ENCODE measurements at regions not wholly inside any gene's neighbourhood (a gene's known extent, or its start where the extent isn't known, plus 50 kb on each side); places are given as distances from the start of the nearest gene placed in this dataset.

DNA sequence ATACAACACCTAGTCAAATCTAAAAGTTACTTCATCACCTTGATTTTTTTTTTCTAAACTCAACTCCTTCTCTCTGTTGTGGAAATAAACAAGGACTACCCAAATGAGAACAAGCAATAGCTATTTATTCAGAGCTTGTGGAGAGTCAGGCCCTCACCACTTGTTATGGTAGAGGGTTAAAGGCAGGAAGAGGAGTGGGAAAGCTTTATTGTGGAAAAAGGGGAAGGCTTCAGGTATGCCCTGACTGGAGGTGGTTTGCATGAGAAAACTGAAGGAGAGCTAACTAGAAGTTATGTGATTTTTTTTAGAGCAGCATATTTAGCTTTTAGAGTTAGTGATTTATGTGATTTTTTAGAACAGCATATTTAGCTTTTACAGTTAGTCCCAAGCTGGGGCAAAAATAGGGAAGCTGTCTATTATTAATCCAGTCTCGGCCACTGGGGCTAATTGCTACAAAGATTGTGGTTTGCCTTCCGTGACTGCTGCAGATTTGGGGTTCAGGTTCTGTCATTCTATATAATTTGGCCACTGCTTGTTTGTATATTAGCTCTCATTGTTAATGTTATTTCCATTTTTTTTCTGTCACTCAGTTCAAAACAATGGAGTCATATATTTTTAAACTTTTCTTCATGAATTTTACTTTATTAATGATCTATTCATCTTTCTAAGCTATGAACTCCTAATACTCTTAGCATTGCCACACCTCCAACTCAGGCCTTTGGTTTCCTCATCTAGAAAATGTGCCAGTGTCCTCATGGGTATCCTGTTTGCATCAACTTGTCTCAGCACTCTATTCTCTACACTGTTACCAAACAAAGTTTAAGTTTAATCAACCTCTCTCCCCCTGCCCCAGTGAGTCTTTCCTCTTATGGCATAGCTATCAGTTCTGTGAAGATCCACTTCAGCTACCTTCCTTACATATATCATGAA lies 713.0 kb downstream of the BRINP3 start:
- H3K36me3 Mint-ChIP-seq (ENCODE audit: low read depth) = no peaks in the 10 kb centered on the region

DNA sequence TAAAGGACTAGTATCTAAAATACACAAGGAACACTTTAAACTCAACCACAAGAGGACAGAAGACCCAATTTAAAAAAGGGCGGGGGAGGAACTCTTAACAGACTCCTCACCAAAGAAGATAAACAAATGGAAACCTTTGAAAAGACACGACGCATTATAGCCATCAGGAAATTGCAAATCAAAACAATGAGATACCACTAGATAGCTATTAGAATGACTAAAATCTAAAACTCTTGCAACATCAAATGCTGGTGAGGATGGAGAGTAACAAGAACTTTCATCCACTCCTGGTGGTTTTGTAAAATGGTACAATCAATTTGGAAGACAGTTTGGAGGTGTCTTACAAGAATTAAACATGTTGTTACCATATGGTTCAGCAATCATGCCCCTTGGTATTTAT lies 708.2 kb downstream of the BRINP3 start:
- Histone ChIP-seq H3K9me3 (ENCODE audit: control insufficient read depth in 1 of 2, insufficient read depth in 1 of 2, low read length in 2 of 2) (no peaks in the 10 kb centered on the region), H3K4me3 (ENCODE audit: low read length) (no peak overlapping the region), H3K27me3 (ENCODE audit: control insufficient read depth in 1 of 2, insufficient read depth in 2 of 2, low read length in 2 of 2) (no peaks in the 10 kb centered on the region), H3K4me1 (ENCODE audit: insufficient read depth, low read length) (no peaks in the 10 kb centered on the region), H3K36me3 (ENCODE audit: insufficient read depth, low read length) (no peaks in the 10 kb centered on the region), H3K27ac (ENCODE audit: low read depth in 1 of 2, low read length in 2 of 2) (no peak overlapping the region)
- ATAC-seq (ENCODE audit: poor library complexity) (no peak), DNase-seq (no peak)
- H3K36me3 Mint-ChIP-seq (ENCODE audit: low read depth) = no peaks in the 10 kb centered on the region
- peaks cover 16% of the 10 kb centered on the region for H3K9me3 Mint-ChIP-seq
- intact Hi-C loops (cut with DNase I, micrococcal nuclease) = no loop called here
- H3K27me3 Mint-ChIP-seq = no peaks in the 10 kb centered on the region
- H3K27ac Mint-ChIP-seq = no peak overlapping the region
- H3K4me3 Mint-ChIP-seq = no peak overlapping the region
- ChIA-PET CTCF (no interaction called here), POLR2A (no interaction called here)
- no peaks in the 10 kb centered on the region for H3K4me1 Mint-ChIP-seq (ENCODE audit: low read depth)
- TF ChIP-seq, protein P1, sequence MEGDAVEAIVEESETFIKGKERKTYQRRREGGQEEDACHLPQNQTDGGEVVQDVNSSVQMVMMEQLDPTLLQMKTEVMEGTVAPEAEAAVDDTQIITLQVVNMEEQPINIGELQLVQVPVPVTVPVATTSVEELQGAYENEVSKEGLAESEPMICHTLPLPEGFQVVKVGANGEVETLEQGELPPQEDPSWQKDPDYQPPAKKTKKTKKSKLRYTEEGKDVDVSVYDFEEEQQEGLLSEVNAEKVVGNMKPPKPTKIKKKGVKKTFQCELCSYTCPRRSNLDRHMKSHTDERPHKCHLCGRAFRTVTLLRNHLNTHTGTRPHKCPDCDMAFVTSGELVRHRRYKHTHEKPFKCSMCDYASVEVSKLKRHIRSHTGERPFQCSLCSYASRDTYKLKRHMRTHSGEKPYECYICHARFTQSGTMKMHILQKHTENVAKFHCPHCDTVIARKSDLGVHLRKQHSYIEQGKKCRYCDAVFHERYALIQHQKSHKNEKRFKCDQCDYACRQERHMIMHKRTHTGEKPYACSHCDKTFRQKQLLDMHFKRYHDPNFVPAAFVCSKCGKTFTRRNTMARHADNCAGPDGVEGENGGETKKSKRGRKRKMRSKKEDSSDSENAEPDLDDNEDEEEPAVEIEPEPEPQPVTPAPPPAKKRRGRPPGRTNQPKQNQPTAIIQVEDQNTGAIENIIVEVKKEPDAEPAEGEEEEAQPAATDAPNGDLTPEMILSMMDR (IDR thresholded peaks at IDR 0.05) = no peak

More for the DNA sequence above, 713.0 kb downstream of the BRINP3 start:
- no peaks in the 10 kb centered on the region for H3K27me3 ChIP-seq (ENCODE audit: control insufficient read depth in 1 of 2, insufficient read depth in 2 of 2, low read length in 2 of 2)
- H3K36me3 ChIP-seq (ENCODE audit: insufficient read depth, low read length) = no peaks in the 10 kb centered on the region
- no peaks in the 10 kb centered on the region for H3K4me1 ChIP-seq (ENCODE audit: insufficient read depth, low read length)
- CTCF ChIA-PET = interaction anchor here (0.6 kb wide), 1 partner anchor 328 kb away, joined by 3 read pairs; no protein-coding TSS in a partner anchor
- POLR2A ChIA-PET = no interaction called here
- intact Hi-C loops (cut with DNase I, micrococcal nuclease) = no loop called here
- no peak for ATAC-seq (ENCODE audit: poor library complexity)
- peaks cover 15% of the 10 kb centered on the region for H3K9me3 Mint-ChIP-seq
- no peak for DNase-seq
- TF ChIP-seq, protein P1 (IDR thresholded peaks at IDR 0.05) = no peak
- H3K4me3 Mint-ChIP-seq = no peak overlapping the region
- H3K9me3 ChIP-seq (ENCODE audit: control insufficient read depth in 1 of 2, insufficient read depth in 1 of 2, low read length in 2 of 2) = peaks cover 0 to 9% of the 10 kb centered on the region in 2 experiments
- no peaks in the 10 kb centered on the region for H3K27me3 Mint-ChIP-seq
- H3K4me1 Mint-ChIP-seq (ENCODE audit: low read depth) = no peaks in the 10 kb centered on the region
- no peak overlapping the region for H3K27ac ChIP-seq (ENCODE audit: low read depth in 1 of 2, low read length in 2 of 2)
- no peak overlapping the region for H3K27ac Mint-ChIP-seq
- H3K4me3 ChIP-seq (ENCODE audit: low read length) = no peak overlapping the region

DNA sequence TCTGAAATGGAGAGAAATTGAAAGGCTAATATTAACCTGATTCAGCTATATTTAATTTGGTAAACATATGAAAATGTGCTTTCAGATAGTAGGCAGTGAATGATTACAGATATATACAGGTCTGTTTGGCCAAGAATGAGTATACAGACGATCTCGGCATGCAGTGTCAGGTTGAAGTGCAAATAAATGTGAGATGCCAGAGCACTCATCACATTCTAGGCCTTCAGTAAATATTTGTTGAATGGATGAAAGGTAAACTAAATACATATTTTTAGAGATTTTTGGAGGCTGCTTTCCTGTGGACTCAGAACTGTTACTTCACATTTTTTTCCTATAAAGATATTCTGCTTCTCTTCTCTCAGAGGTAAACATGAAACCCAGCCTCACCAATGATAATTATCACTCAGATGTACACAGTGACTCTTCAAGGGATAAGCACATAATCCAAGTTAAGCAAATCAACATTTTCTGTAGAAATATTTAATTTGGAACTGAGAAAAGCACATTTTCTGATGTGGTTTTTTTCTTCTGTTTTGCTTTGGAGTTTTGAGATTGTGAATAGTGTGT lies 702.9 kb downstream of the BRINP3 start:
- CTCF ChIA-PET = no interaction called here
- no peak overlapping the region for H3K27ac ChIP-seq (ENCODE audit: low read depth in 1 of 2, low read length in 2 of 2)
- POLR2A ChIA-PET = no interaction called here
- no peak overlapping the region for H3K4me3 ChIP-seq (ENCODE audit: low read length)
- Mint-ChIP-seq H3K9me3 (peaks cover 17% of the 10 kb centered on the region), H3K27me3 (no peaks in the 10 kb centered on the region), H3K36me3 (ENCODE audit: low read depth) (no peaks in the 10 kb centered on the region), H3K4me3 (no peak overlapping the region), H3K4me1 (ENCODE audit: low read depth) (no peaks in the 10 kb centered on the region), H3K27ac (no peak overlapping the region)
- H3K27me3 ChIP-seq (ENCODE audit: control insufficient read depth in 1 of 2, insufficient read depth in 2 of 2, low read length in 2 of 2) = no peaks in the 10 kb centered on the region
- no peaks in the 10 kb centered on the region for H3K4me1 ChIP-seq (ENCODE audit: insufficient read depth, low read length)
- H3K9me3 ChIP-seq (ENCODE audit: control insufficient read depth in 1 of 2, insufficient read depth in 1 of 2, low read length in 2 of 2) = no peaks in the 10 kb centered on the region
- ATAC-seq (ENCODE audit: poor library complexity) (no peak), DNase-seq (no peak)
- intact Hi-C loops (cut with DNase I, micrococcal nuclease) = no loop called here
- TF ChIP-seq, protein P1 (IDR thresholded peaks at IDR 0.05) = no peak
- H3K36me3 ChIP-seq (ENCODE audit: insufficient read depth, low read length) = no peaks in the 10 kb centered on the region
